Loucy (cell line): ENCODE measurements at regions not wholly inside any gene's neighbourhood (a gene's known extent, or its start where the extent isn't known, plus 50 kb on each side); places are given as distances from the start of the nearest gene placed in this dataset.

Experiments
- H2AFZ ChIP-seq: fragments of 200-600 bp; sonication (generic); 2 replicates; pipeline ENCODE4 v1.6.0; 2016; ENCODE audit warnings: antibody characterized with exemption, mild to moderate bottlenecking, low read length, moderate library complexity
- H3F3A ChIP-seq: fragments of 200-600 bp; 2 replicates; pipeline ENCODE4 v1.6.0; 2016; ENCODE audit warnings: antibody characterized with exemption, low read depth, mild to moderate bottlenecking
- H3K27me3 ChIP-seq: fragments of 200-600 bp; sonication (generic); 2 replicates; pipeline ENCODE4 v1.6.1; 2014; ENCODE audit warnings: low read length, mild to moderate bottlenecking; ENCODE audit not compliant: insufficient read depth, poor library complexity, severe bottlenecking
- H3K36me3 ChIP-seq: fragments of 200-600 bp; sonication (generic); 2 replicates; pipeline ENCODE4 v1.6.1; 2016; ENCODE audit warnings: low read length; ENCODE audit not compliant: insufficient read depth
- H3K4me1 ChIP-seq: fragments of 200-600 bp; sonication (generic); 2 replicates; pipeline ENCODE4 v1.5.1; 2014; ENCODE audit warnings: low read length, mild to moderate bottlenecking; ENCODE audit not compliant: insufficient read depth, poor library complexity, severe bottlenecking
- H3K4me2 ChIP-seq: fragments of 200-600 bp; sonication (generic); 2 replicates; pipeline ENCODE4 v1.6.0; 2014; ENCODE audit warnings: antibody characterized with exemption, low read length, low read depth, mild to moderate bottlenecking; ENCODE audit not compliant: poor library complexity, severe bottlenecking
- H3K4me3 ChIP-seq: fragments of 200-600 bp; sonication (generic); 2 replicates; pipeline ENCODE4 v1.5.1; 2014; ENCODE audit warnings: low read length, mild to moderate bottlenecking, mixed read lengths; ENCODE audit not compliant: poor library complexity, severe bottlenecking
- H3K79me2 ChIP-seq: fragments of 200-600 bp; sonication (generic); 2 replicates; pipeline ENCODE4 v1.6.1; 2014; ENCODE audit warnings: low read length; ENCODE audit not compliant: insufficient read depth
- H3K9ac ChIP-seq: fragments of 200-600 bp; sonication (generic); 2 replicates; pipeline ENCODE4 v1.6.0; 2014; ENCODE audit warnings: mild to moderate bottlenecking, low read depth, low read length, moderate library complexity; ENCODE audit not compliant: poor library complexity, severe bottlenecking
- H3K9me2 ChIP-seq: fragments of 200-600 bp; sonication (generic); replicated peaks from 2 replicates; pipeline ENCODE4 v1.6.1; 2016; ENCODE audit warnings: low read depth, low read length, mixed read lengths
- H3K9me3 ChIP-seq: fragments of 200-600 bp; sonication (generic); 2 replicates; pipeline ENCODE4 v1.6.1; 2014; ENCODE audit warnings: mild to moderate bottlenecking, antibody characterized with exemption, low read length, low read depth; ENCODE audit not compliant: insufficient read depth
- H4K20me1 ChIP-seq: fragments of 200-600 bp; sonication (generic); 2 replicates; pipeline ENCODE4 v1.6.0; 2014; ENCODE audit warnings: antibody characterized with exemption, low read length, mild to moderate bottlenecking; ENCODE audit not compliant: insufficient read depth, poor library complexity, severe bottlenecking
- EZH2phosphoT487 ChIP-seq: fragments of 200-600 bp; IDR thresholded peaks from 2 replicates; pipeline ENCODE4 v1.6.1; 2018; ENCODE audit warnings: antibody characterized with exemption, mild to moderate bottlenecking, moderate library complexity, borderline replicate concordance
- TF ChIP-seq, protein P1 (sequence below): fragments of 200-600 bp; sonication (generic); conservative IDR thresholded peaks from 2 replicates; pipeline ENCODE4 v1.5.1; 2014; ENCODE audit warnings: mild to moderate bottlenecking, antibody characterized with exemption, low read length

- no peaks in the 10 kb centered on the region for H3K9me2 ChIP-seq
- H3K4me1 ChIP-seq: no peaks in the 10 kb centered on the region
- H2AFZ ChIP-seq: no peak overlapping the region
- H3K79me2 ChIP-seq: no peaks in the 10 kb centered on the region
- no peak overlapping the region for H3K4me2 ChIP-seq
- H3K9ac ChIP-seq: no peak overlapping the region
- no peak for TF ChIP-seq EZH2phosphoT487
- TF ChIP-seq, protein P1, sequence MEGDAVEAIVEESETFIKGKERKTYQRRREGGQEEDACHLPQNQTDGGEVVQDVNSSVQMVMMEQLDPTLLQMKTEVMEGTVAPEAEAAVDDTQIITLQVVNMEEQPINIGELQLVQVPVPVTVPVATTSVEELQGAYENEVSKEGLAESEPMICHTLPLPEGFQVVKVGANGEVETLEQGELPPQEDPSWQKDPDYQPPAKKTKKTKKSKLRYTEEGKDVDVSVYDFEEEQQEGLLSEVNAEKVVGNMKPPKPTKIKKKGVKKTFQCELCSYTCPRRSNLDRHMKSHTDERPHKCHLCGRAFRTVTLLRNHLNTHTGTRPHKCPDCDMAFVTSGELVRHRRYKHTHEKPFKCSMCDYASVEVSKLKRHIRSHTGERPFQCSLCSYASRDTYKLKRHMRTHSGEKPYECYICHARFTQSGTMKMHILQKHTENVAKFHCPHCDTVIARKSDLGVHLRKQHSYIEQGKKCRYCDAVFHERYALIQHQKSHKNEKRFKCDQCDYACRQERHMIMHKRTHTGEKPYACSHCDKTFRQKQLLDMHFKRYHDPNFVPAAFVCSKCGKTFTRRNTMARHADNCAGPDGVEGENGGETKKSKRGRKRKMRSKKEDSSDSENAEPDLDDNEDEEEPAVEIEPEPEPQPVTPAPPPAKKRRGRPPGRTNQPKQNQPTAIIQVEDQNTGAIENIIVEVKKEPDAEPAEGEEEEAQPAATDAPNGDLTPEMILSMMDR: no peak
- no peak overlapping the region for H3K4me3 ChIP-seq
- H4K20me1 ChIP-seq: no peaks in the 10 kb centered on the region
- no peaks in the 10 kb centered on the region for H3K27me3 ChIP-seq
- H3K9me3 ChIP-seq: no peaks in the 10 kb centered on the region
- H3F3A ChIP-seq: no peaks in the 10 kb centered on the region
- H3K36me3 ChIP-seq: no peaks in the 10 kb centered on the region
Measured at GRCh38 chr4:160371446-160371845, 1268.6 kb downstream of the RAPGEF2 start.

DNA sequence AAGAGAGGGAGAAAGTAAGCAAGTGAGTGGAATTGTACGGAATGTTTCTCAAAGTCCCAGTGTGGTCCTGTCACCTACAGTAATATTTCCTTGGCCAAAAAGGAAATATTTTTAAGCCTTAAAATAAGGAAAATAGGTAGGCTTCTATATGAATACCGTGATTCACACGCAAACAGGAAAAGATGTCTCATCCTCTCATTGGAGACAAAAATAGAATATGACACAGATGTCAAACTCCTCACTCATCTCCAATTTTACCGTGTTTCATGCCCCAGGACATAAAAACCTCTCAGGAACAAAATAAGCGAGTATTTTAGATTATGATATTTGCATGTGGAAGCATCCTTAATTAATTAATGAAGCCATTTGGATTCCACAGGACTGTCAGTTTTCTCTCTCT, 1269.5 kb downstream of the RAPGEF2 start:
- H3K9me2 ChIP-seq: no peaks in the 10 kb centered on the region
- TF ChIP-seq, protein P1: no peak
- no peak for TF ChIP-seq EZH2phosphoT487
- no peaks in the 10 kb centered on the region for H3K79me2 ChIP-seq
- no peaks in the 10 kb centered on the region for H3K36me3 ChIP-seq
- H3K9ac ChIP-seq: no peak overlapping the region
- no peaks in the 10 kb centered on the region for H3F3A ChIP-seq
- H2AFZ ChIP-seq: no peak overlapping the region
- H3K4me3 ChIP-seq: no peak overlapping the region
- H3K4me1 ChIP-seq: no peaks in the 10 kb centered on the region
- no peak overlapping the region for H3K4me2 ChIP-seq
- H4K20me1 ChIP-seq: no peaks in the 10 kb centered on the region
- no peaks in the 10 kb centered on the region for H3K9me3 ChIP-seq
- H3K27me3 ChIP-seq: no peaks in the 10 kb centered on the region

- Histone ChIP-seq H3K4me2 (no peak overlapping the region), H3F3A (no peaks in the 10 kb centered on the region), H4K20me1 (no peaks in the 10 kb centered on the region), H3K4me1 (no peaks in the 10 kb centered on the region), H3K27me3 (no peaks in the 10 kb centered on the region), H3K9me3 (no peaks in the 10 kb centered on the region), H3K9me2 (no peaks in the 10 kb centered on the region), H3K9ac (no peak overlapping the region), H2AFZ (no peak overlapping the region), H3K36me3 (no peaks in the 10 kb centered on the region), H3K79me2 (no peaks in the 10 kb centered on the region), H3K4me3 (no peak overlapping the region)
- TF ChIP-seq, protein P1: no peak
- no peak for TF ChIP-seq EZH2phosphoT487
Measured at GRCh38 chr4:160373911-160374310, 1271.0 kb downstream of the RAPGEF2 start.
